GM18868 (cell line): ENCODE measurements at regions not wholly inside any gene's neighbourhood (a gene's known extent, or its start where the extent isn't known, plus 50 kb on each side); places are given as distances from the start of the nearest gene placed in this dataset.

Experiments
- ATAC-seq: cut with Tn5 transposase; IDR thresholded peaks from one replicate; pipeline ENCODE4 v1.9.1; 2021; ENCODE audit warnings: mild to moderate bottlenecking, moderate library complexity; ENCODE audit not compliant: unreplicated experiment

GRCh38 chr5:74956278-74956677 lies 90.1 kb upstream of the FAM169A start:
- ATAC-seq, result no peak

GRCh38 chr5:74954919-74955318 lies 88.7 kb upstream of the FAM169A start:
- no peak for ATAC-seq

DNA sequence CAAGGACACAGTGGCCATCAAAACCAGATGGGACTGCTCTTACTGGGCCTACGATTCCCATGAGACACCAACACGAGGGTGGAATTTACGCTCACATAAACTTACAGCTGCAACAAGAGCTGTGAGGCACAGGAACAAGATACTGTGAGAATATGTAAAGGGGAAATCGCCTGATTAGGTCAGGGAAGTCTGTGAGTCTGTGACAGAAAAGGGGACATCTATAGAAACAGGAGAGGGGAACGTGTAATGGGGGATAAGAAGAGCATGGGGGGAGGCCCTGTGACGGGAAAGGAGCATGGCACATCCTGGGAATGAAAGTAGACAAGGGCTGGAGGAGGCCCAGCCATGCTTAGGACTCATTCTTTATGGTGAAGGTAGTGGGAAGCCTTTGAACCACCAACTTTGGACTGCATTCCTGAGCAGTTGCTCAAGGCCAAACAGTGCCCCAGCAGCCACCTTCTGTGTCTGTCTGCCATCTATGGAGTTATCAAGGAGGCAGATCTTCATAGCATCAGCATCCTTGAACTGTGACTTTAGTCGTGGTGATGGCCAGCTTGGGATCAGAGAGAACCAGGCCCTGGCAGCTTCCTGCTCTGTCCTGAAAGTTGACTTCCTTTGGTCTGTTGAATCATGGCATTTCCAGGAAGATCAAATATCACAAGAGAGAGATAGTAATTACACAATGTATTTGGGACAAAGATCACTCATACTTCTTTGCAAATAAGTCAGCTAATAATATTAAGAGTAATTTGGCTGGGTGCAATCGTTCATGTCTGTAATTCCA lies 87.9 kb upstream of the FAM169A start:
- ATAC-seq, result peak; percentile 58

DNA sequence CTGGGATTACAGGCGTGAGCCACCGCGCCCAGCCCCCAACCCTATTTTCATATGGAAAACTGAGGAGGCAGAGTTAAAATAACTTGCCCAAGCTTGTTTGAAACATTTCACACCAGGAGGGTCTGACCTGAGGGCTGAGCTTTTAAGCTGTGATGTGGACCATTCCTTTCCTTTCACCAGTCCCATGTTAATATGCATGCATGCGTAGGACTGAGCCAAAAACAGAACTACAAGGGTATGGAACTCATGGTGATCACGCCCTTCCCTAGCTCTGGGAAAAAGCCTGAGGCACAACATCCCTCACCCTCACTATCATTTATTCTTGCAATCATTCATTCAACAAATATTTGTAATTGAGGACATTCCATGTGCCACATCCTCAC lies 87.4 kb upstream of the FAM169A start:
- no peak for ATAC-seq

DNA sequence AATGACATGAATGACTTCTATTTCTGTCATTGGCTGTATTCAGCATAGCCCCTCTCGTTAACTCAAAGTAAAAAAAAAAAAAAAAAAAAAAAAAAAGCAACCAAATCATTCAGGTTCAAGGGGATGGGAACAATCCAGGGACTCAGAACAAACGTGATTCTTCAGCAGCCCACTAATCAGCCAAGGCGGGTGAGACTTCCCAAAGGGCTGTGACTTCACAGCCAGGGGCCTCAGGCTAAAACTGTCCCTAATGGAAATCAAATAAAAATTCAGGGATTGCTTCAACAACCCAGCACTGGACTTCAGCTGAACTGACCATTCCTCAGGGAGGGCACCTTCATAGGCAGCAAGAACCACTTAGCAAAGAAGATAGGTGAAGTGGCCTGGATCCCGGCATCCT lies 86.2 kb upstream of the FAM169A start:
- ATAC-seq, result no peak

GRCh38 chr5:74951865-74952264 lies 85.7 kb upstream of the FAM169A start:
- no peak for ATAC-seq

DNA sequence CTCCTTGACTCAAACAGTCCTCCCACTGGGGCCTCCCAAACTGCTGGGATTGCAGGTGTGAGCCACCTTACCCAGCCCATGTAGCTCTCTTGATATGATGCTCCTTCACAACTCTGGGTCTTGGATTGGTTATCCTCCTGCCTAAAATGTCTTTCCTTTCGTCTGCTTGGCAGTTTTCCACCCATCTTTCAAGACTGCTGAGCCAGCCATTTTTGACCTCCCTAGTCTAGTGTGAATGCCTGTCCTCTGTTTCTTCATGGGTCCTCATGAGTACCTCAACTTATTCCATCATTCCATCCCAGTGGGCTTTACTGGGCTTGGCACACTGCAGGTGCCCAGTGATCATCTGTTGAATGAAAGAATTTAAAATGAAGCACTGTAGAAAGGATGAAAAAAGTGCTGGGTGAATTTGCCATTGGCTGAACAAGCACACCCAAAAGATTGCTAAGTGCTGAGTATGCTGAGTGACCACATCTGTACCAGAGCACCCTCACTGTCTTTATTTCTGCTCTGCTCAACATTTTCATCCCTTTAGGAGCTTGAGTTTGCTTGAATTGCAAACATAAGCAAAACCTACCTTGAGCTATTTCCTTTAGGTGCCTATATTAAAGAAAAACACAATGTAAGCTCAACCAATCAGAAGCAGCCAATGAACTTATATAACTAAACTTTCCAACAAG lies 84.8 kb upstream of the FAM169A start:
- ATAC-seq, result no peak

GRCh38 chr5:74949976-74950375 lies 83.8 kb upstream of the FAM169A start:
- no peak for ATAC-seq

- ATAC-seq, result no peak
These were observed 81.9 kb upstream of the FAM169A start for GRCh38 chr5:74948031-74948546.

DNA sequence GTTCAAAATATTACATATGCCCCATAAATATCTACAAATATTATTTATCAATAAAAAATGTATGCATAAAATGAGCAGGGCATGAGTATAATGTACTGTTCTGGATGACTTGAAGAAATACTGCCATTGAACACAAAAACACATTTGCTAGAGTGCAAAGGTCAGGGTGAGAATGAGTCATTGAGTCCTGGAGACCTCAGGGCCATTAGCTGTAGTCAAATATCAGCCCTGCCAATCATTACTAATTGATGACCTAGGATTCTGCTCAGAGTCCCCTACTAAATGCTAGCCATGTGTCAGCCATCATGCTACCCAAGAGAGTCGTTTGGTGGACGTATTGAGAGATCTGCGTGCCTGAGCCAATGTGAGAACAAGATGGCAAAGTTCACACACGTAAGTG lies 80.3 kb upstream of the FAM169A start:
- ATAC-seq, result no peak

DNA sequence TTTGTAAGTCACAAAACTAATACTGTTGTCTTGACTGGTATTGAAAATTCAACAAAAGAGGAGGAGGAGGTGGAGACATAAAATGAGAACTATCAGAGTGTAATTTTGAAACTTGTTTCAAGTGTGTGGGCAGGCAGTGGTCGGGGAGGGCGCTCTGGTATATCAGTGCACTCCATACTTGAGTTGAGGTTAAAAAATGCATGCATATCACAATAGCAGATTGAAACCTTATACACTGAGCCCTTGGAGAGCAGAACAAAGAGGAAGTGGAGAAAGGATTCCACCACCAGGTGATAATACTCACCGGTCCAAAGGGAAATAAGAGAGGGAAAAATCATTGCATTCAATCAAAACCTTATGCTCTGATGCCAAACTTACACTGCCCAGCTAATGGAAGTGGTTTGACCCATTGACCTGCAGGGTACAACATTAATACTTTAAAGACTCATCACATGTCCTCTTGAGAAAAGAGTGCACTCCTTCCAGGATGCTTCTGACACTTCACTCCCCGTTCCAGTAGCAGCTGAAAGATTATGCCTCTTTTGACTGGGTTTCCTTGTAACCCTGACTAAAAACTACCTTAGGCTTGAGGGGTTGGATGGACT lies 79.5 kb upstream of the FAM169A start:
- ATAC-seq, result peak; percentile 91

GRCh38 chr5:74943905-74944304 lies 77.7 kb upstream of the FAM169A start:
- no peak for ATAC-seq

DNA sequence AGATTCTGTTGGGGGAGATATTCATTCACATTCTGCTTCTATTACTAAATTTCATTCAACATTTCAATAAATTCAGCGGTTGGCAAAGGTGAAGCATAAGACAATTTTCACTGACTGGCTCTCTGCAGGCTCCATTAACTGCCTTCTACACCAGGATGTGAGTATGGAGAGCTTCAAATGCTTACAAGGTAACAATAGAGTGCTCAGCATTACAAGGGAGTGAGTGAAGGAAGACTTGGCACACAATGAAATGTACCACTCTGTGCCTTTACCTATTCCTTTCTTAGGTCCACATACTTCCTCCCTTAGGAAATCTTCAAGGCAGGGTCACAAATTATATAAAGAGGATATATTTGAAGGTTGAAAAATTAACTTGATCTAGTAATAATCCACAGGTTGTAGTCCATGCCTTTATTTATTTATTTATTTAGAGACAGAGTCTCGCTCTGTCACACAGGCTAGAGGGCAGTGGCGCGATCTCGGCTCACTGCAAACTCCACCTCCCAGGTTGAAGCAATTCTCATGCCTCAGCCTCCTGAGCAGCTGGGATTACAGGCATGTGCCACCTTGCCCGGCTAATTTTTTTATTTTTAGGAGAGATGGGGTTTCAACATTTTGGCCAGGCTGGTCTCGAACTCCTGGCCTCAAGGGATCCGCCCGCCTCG lies 76.6 kb upstream of the FAM169A start:
- no peak for ATAC-seq

DNA sequence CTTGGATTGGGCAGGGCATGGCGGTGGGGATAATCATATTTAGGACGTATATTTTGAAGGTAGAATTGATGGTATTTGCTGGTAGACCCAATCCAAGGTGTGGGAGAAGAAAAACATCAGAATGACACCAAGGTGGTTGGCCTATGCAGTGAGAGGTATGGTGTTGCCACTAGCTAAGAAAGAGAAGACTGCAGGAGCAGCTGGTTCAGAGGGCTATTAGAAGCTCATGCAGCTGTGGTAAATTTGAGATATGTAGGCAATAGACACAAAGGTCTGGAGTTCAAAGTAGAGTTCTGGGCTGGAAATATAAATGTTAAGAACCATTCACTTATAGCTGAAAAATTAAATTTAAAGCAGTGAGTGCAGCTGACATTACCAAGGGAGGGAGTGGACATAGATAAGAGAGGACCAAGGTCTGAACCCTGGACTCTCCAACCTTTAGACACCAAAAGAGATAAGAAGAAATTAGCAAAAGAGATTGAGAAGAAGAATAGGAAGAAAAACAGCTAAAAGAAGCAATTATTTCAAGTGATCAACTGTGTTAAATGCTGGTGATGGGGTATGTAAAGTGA lies 74.7 kb upstream of the FAM169A start:
- no peak for ATAC-seq

- no peak for ATAC-seq
These were observed 72.2 kb upstream of the FAM169A start for GRCh38 chr5:74938250-74938933.

- no peak for ATAC-seq
These were observed 69.5 kb upstream of the FAM169A start for GRCh38 chr5:74935752-74936091.

- no peak for ATAC-seq
These were observed 69.0 kb upstream of the FAM169A start for GRCh38 chr5:74934949-74935751.

GRCh38 chr5:74927336-74927735 lies 61.1 kb upstream of the FAM169A start:
- no peak for ATAC-seq

DNA sequence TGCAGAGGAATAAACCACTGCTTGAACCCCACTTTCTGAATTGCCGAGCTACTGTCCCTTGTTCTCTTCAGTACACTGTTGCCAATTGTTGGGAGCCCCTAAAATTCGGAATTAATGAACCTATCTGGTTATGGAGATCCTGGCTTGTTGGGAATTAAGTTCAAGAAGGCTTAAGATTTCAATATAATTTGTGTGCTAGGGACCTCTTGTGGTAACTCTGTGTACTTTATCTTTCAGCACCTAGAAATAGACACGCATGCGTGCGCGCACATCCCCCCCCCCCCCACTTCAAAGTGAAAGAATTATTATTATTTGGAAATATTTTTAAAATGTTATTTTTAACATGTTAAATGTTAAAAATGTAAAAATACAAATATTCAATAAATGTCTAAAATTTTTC lies 53.3 kb upstream of the FAM169A start:
- no peak for ATAC-seq

- ATAC-seq, result no peak
These were observed 52.9 kb upstream of the FAM169A start for GRCh38 chr5:74919041-74919440.
